ENCODE measurements at regions not wholly inside any gene's neighbourhood (a gene's known extent, or its start where the extent isn't known, plus 50 kb on each side); places are given as distances from the start of the nearest gene placed in this dataset.

DNA sequence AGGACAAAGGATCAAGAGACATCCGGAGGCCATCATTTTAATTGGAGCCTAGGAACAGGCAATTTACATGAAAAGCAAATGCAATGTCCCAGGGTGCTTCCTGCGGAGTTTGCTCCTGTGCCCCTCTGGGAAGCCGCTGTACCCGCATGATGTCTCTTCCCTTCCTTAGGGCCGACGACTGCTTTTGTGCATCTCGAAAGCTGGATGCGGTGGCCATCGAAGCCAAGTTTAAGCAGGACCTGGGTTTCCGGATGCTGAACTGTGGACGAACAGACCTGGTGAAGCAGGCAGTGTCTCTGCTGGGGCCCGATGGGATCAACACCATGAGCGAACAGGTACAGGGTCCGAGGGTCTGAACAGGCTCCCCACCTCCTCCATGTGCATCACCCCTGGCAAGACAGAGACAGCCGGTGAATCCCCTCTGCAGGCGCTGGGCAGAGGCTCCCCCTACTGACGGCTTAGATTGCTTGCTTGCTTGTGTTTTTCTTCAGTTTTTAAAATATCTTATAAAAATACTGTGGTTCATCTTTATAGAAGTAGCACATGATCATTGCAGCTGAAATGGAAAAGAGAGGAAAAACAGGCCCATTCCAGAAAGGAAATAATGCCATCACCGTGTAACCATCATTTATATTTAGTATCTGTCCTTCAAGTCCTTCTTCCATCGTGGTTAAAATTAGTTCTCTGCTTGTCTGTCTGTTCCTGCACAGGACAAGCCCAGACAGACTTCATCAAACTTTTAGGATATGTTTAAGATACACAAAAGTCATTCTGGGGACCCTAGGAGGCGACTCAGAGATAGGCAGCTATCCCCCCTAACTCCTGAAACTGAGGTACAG is 75.4 kb upstream of the PWP1 start:
- Histone ChIP-seq H3K27ac (no peak overlapping the region), H3K27me3 (no peaks in the 10 kb centered on the region), H3K36me3 (no peaks in the 10 kb centered on the region), H3K4me1 (no peaks in the 10 kb centered on the region), H3K4me3 (no peak overlapping the region), H3K9me3 (no peaks in the 10 kb centered on the region)
- TF ChIP-seq POLR2A (IDR thresholded peaks at IDR 0.05) (no peak), CTCF (IDR thresholded peaks at IDR 0.05) (peak in 4 of 6 experiments; percentile 35 to 47 (median 43))
- peak in 1 of 3 donors; percentile 56 for DNase-seq

- H3K4me3 ChIP-seq = no peak overlapping the region
- no peak for DNase-seq
- no peaks in the 10 kb centered on the region for H3K36me3 ChIP-seq
- TF ChIP-seq POLR2A (IDR thresholded peaks at IDR 0.05) (no peak), CTCF (IDR thresholded peaks at IDR 0.05) (no peak)
- no peak overlapping the region for H3K27ac ChIP-seq
- no peaks in the 10 kb centered on the region for H3K9me3 ChIP-seq
- H3K4me1 ChIP-seq = no peaks in the 10 kb centered on the region
- no peaks in the 10 kb centered on the region for H3K27me3 ChIP-seq
Measured at GRCh38 chr12:107612508-107612907, 73.1 kb upstream of the PWP1 start.

DNA sequence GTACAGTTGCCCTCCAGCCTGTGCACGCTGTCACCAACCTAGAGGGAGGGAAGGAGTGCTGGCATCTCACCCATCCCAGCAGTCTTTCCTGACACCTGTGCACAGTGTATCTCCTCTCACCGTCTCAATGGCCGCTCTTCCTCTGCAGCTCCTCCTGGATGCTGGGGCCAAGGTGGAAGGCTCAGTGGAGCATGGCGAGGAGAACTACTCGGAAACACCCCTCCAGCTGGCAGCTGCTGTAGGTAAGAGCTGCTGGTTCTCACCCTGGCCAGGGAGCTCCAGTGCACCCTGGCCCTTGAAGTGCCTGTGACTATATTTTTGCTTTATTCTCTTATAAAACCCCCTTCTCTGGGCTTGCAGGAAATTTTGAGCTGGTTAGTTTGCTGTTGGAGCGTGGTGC is 68.7 kb upstream of the PWP1 start:
- no peaks in the 10 kb centered on the region for H3K9me3 ChIP-seq
- DNase-seq = no peak
- no peaks in the 10 kb centered on the region for H3K27me3 ChIP-seq
- no peaks in the 10 kb centered on the region for H3K36me3 ChIP-seq
- TF ChIP-seq POLR2A (IDR thresholded peaks at IDR 0.05) = no peak
- H3K4me1 ChIP-seq = no peaks in the 10 kb centered on the region
- no peak overlapping the region for H3K27ac ChIP-seq
- H3K4me3 ChIP-seq = no peak overlapping the region

- TF ChIP-seq CTCF (IDR thresholded peaks at IDR 0.05) (no peak), POLR2A (IDR thresholded peaks at IDR 0.05) (no peak)
- Histone ChIP-seq H3K27me3 (no peaks in the 10 kb centered on the region), H3K36me3 (no peaks in the 10 kb centered on the region), H3K9me3 (no peaks in the 10 kb centered on the region), H3K4me1 (no peaks in the 10 kb centered on the region), H3K27ac (no peak overlapping the region), H3K4me3 (no peak overlapping the region)
- no peak for DNase-seq
Measured at GRCh38 chr12:107618106-107618505, 67.5 kb upstream of the PWP1 start.

DNA sequence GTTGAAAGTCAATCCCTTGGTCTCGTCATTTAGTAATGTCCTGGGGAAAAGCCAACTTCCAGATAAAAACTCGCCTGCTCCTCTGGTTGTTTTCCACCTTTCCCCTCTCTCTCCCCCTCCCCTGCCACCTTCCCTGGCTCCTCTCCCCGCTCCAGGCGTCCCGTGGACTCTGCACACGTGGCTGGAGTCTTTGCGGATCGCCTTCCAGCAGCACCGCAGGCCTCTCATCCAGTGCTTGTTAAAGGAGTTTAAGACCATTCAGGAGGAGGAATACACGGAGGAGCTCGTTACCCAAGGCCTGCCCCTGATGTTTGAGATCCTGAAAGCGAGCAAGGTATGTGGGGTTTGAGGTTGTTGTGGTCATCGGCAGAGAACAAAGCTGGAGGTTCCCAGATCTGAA is 65.8 kb upstream of the PWP1 start:
- no peak for DNase-seq
- no peak for TF ChIP-seq CTCF (IDR thresholded peaks at IDR 0.05)
- TF ChIP-seq POLR2A (IDR thresholded peaks at IDR 0.05) = no peak
- H3K36me3 ChIP-seq = no peaks in the 10 kb centered on the region
- no peaks in the 10 kb centered on the region for H3K4me1 ChIP-seq
- H3K27ac ChIP-seq = no peak overlapping the region
- H3K27me3 ChIP-seq = no peaks in the 10 kb centered on the region
- no peaks in the 10 kb centered on the region for H3K9me3 ChIP-seq
- H3K4me3 ChIP-seq = no peak overlapping the region

DNA sequence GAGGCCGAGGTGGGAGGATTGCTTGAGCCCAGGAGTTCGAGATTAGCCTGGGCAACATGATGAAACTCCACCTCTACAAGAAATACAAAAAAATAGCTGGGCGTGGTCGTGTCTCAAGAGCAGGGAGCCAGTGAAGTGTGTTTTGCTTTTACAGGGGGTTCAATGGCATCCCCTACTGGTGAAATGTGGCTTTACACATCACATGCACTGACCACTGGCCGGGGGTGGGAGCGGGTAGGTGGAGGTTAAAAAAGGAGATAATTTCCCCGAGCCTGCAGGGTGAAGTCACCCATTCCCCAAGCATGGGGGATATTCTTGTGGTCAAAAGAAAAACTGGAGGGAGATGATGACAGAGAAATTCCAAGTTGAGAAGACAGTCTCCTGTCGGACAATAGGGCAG is 63.6 kb upstream of the PWP1 start:
- no peaks in the 10 kb centered on the region for H3K9me3 ChIP-seq
- no peaks in the 10 kb centered on the region for H3K36me3 ChIP-seq
- H3K4me1 ChIP-seq = no peaks in the 10 kb centered on the region
- no peaks in the 10 kb centered on the region for H3K27me3 ChIP-seq
- TF ChIP-seq POLR2A (IDR thresholded peaks at IDR 0.05) = no peak
- peak in 5 of 6 experiments; percentile 20 to 45 (median 31) for TF ChIP-seq CTCF (IDR thresholded peaks at IDR 0.05)
- no peak overlapping the region for H3K27ac ChIP-seq
- no peak overlapping the region for H3K4me3 ChIP-seq
- DNase-seq = no peak

Data from Peyer's patch (tissue), 4 donors.